Ovary (tissue), 7 donors: ENCODE measurements at regions not wholly inside any gene's neighbourhood (a gene's known extent, or its start where the extent isn't known, plus 50 kb on each side); places are given as distances from the start of the nearest gene placed in this dataset.
A peak's percentile ranks its signal among the peaks of the same experiment; 100 is the strongest.
"Not testable (repeated sequence)": the region's sequence is repeated elsewhere in the genome, so short reads cannot be mapped to it uniquely, and the experiment has no call there.

ENCODE experiments used
- DNase-seq, 5 donors: peaks; one replicate each; pipeline ENCODE4 v3.0.0-alpha.2; 2019 to 2020
- H3K27ac ChIP-seq, 2 donors: fragments of 200-600 bp; one replicate each; pipeline versions ENCODE4 v1.5.1 to v1.8.0; 2019 to 2022
- H3K27me3 ChIP-seq: fragments of 200-600 bp; one replicate; pipeline ENCODE4 v1.8.0; 2022
- H3K36me3 ChIP-seq: fragments of 200-600 bp; sonication (generic); one replicate; pipeline ENCODE4 v1.5.1; 2019
- H3K4me1 ChIP-seq: one replicate; pipeline ENCODE4 v1.8.1; 2013; ENCODE audit warnings: mild to moderate bottlenecking, moderate library complexity; ENCODE audit not compliant: insufficient read depth
- H3K4me3 ChIP-seq: fragments of 200-600 bp; sonication (generic); one replicate; pipeline ENCODE4 v1.5.1; 2017
- H3K9me3 ChIP-seq, 2 donors: fragments of 200-600 bp in 1 of 2; sonication (generic) in 1 of 2; one replicate each; pipeline versions ENCODE4 v1.5.1 to v1.8.1; 2013 to 2019; ENCODE audit warnings: mild to moderate bottlenecking in 1 of 2, moderate library complexity in 1 of 2
- CTCF ChIP-seq, 3 donors: fragments of 450-650 bp in 2 of 3; fragments of 200-600 bp in 1 of 3; IDR thresholded peaks; one replicate each; pipeline versions ENCODE4 v1.5.1 to v1.8.0; 2016 to 2022; ENCODE audit warnings: antibody characterized with exemption in 3 of 3, mild to moderate bottlenecking in 1 of 3
- EP300 ChIP-seq: sonication (generic); formaldehyde crosslinking; IDR thresholded peaks from one replicate; pipeline ENCODE4 v1.6.1; 2017; ENCODE audit warnings: antibody characterized with exemption
- POLR2A ChIP-seq: fragments of 450-650 bp; IDR thresholded peaks from one replicate; pipeline ENCODE4 v1.6.1; 2017; ENCODE audit warnings: antibody characterized with exemption, mild to moderate bottlenecking, moderate library complexity
- WGBS, 3 donors: extraction: QIAGEN DNeasy Blood & Tissue Kit in 1 of 3; methylation state at CpG; one replicate each; pipeline versions ENCODE4 v1.1.5 to v1.1.7; 2013 to 2017; 5-methylcytosine and 5-hydroxymethylcytosine counted together
- intact Hi-C, 4 donors: fragments of 100-400 bp; cut with DNase I; formaldehyde crosslinking; loops; one replicate each; pipeline versions ENCODE4 v1.11.0 to v1.15.1; 2022 to 2023
- donor health status: DM: no; HTN: no; CAD: no; lungs with moderate emphysema.
- donor health status: DM: no; HTN: no; CAD: no.
- donor health status: Bipolar disorder and iron deficiency.
- donor health status: DM: no; HTN: no; CAD: no.
- donor health status: DM: yes; HTN: yes; CAD: no.

- no peak overlapping the region for H3K4me3 ChIP-seq
- no peaks in the 10 kb centered on the region for H3K27me3 ChIP-seq
- DNase-seq = no peak
- no peaks in the 10 kb centered on the region for H3K9me3 ChIP-seq
- 93 to 98% (median 94%) methylated on average over 2 of the region's 2 CpGs for WGBS, 3 donors
- H3K4me1 ChIP-seq = no peaks in the 10 kb centered on the region
- no peak overlapping the region for H3K27ac ChIP-seq
- H3K36me3 ChIP-seq = no peaks in the 10 kb centered on the region
- intact Hi-C loops = no loop called here
- no peak for TF ChIP-seq POLR2A
- TF ChIP-seq EP300 = no peak
- no peak for TF ChIP-seq CTCF (IDR thresholded peaks at IDR 0.05)
Measured at GRCh38 chr13:24563087-24563486, 50.5 kb upstream of the PARP4 start.

- H3K36me3 ChIP-seq, H3K9me3 ChIP-seq, H3K27ac ChIP-seq, H3K4me1 ChIP-seq, H3K4me3 ChIP-seq, DNase-seq, H3K27me3 ChIP-seq, intact Hi-C loops: not testable (repeated sequence)
- 29 to 55% (median 41%) methylated on average over 1 of the region's 1 CpG for WGBS, 3 donors
Measured at GRCh38 chr13:24563971-24564370, 51.4 kb upstream of the PARP4 start.

GRCh38 chr13:24564881-24565280 lies 52.3 kb upstream of the PARP4 start:
- no peak for TF ChIP-seq CTCF (IDR thresholded peaks at IDR 0.05)
- no peak for TF ChIP-seq POLR2A
- TF ChIP-seq EP300 = no peak
- no peaks in the 10 kb centered on the region for H3K9me3 ChIP-seq
- no peaks in the 10 kb centered on the region for H3K36me3 ChIP-seq
- intact Hi-C loops = no loop called here
- DNase-seq = no peak
- H3K4me1 ChIP-seq = no peaks in the 10 kb centered on the region
- no peak overlapping the region for H3K4me3 ChIP-seq
- H3K27me3 ChIP-seq = no peaks in the 10 kb centered on the region
- no peak overlapping the region for H3K27ac ChIP-seq
- WGBS, 3 donors = 90 to 96% (median 90%) methylated on average over 4 of the region's 4 CpGs

GRCh38 chr13:24567593-24567992 lies 55.0 kb upstream of the PARP4 start:
- H3K36me3 ChIP-seq, H3K27me3 ChIP-seq, H3K9me3 ChIP-seq, H3K27ac ChIP-seq, H3K4me3 ChIP-seq, DNase-seq, intact Hi-C loops, H3K4me1 ChIP-seq: not testable (repeated sequence)
- WGBS, 3 donors = 64 to 83% (median 66%) methylated on average over 3 of the region's 3 CpGs

GRCh38 chr13:24574847-24575246 lies 62.3 kb upstream of the PARP4 start:
- DNase-seq = no peak
- Histone ChIP-seq H3K27me3 (no peaks in the 10 kb centered on the region), H3K27ac (no peak overlapping the region), H3K4me3 (no peak overlapping the region), H3K9me3 (no peaks in the 10 kb centered on the region), H3K4me1 (no peaks in the 10 kb centered on the region), H3K36me3 (no peaks in the 10 kb centered on the region)
- TF ChIP-seq CTCF (IDR thresholded peaks at IDR 0.05) (no peak), EP300 (no peak), POLR2A (no peak)
- 68 to 77% (median 74%) methylated on average over 1 of the region's 1 CpG for WGBS, 3 donors
- intact Hi-C loops = no loop called here

- H3K27me3 ChIP-seq, H3K9me3 ChIP-seq, intact Hi-C loops, H3K4me1 ChIP-seq, H3K36me3 ChIP-seq, H3K27ac ChIP-seq, H3K4me3 ChIP-seq: not testable (repeated sequence)
- WGBS, 3 donors = 0% methylated on average over 1 of the region's 1 CpG
- DNase-seq = peak in 1 of 5 donors; percentile 18
- peak; percentile 13 to 40 (median 25) for TF ChIP-seq CTCF (IDR thresholded peaks at IDR 0.05)
Measured at GRCh38 chr13:24580315-24580714, 67.7 kb upstream of the PARP4 start.

- WGBS, 3 donors = 74 to 80% (median 77%) methylated on average over 5 of the region's 5 CpGs
- H3K4me3 ChIP-seq, DNase-seq, intact Hi-C loops, H3K27ac ChIP-seq, H3K27me3 ChIP-seq, H3K36me3 ChIP-seq, H3K4me1 ChIP-seq, H3K9me3 ChIP-seq: not testable (repeated sequence)
Measured at GRCh38 chr13:24581578-24581977, 69.0 kb upstream of the PARP4 start.

- intact Hi-C loops, H3K4me1 ChIP-seq, H3K4me3 ChIP-seq, H3K9me3 ChIP-seq, DNase-seq, H3K27ac ChIP-seq, H3K27me3 ChIP-seq, H3K36me3 ChIP-seq: not testable (repeated sequence)
- WGBS, 3 donors = 54 to 64% (median 56%) methylated on average over 6 of the region's 6 CpGs
Measured at GRCh38 chr13:24591697-24592096, 79.1 kb upstream of the PARP4 start.
